ENCODE measurements at regions not wholly inside any gene's neighbourhood (a gene's known extent, or its start where the extent isn't known, plus 50 kb on each side); places are given as distances from the start of the nearest gene placed in this dataset.

DNA sequence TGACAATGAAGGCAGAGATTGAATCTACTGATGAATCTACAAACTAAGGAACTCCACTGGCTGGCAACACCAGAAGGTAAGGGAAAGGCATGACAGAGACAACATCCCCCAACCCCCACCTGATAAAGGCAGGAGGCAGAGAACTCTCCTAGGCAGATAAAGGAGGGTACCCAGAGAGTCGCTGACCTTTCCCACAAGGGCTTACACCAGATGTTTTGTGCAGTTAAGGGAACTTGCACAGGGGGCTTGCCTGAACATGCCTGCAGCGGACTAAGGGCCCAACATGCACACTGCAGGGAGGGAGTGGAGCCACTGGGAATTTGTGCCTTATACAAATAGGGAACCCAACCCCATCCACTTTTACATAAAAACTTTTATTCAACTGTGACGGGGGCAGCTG lies 1996.9 kb upstream of the RAG2 start:
- TF ChIP-seq CTCF (IDR thresholded peaks at IDR 0.05) (no peak), SIN3A (IDR thresholded peaks at IDR 0.05; ENCODE audit: borderline replicate concordance, insufficient read depth, low read depth, low read length) (no peak)

Data from Panc1 (cell line).